Naive thymus-derived CD4-positive, alpha-beta T cell (primary cell): ENCODE measurements at regions not wholly inside any gene's neighbourhood (a gene's known extent, or its start where the extent isn't known, plus 50 kb on each side); places are given as distances from the start of the nearest gene placed in this dataset.
"Not testable (repeated sequence)": the region's sequence is repeated elsewhere in the genome, so short reads cannot be mapped to it uniquely, and the experiment has no call there.

Experiments
- ATAC-seq: fragments of 150-1000 bp; cut with Tn5 transposase; 2 replicates; pipeline ENCODE4 v1.10.0; 2021; ENCODE audit warnings: mild to moderate bottlenecking, moderate library complexity
- CTCF ChIA-PET: fragments of 350-600 bp; sonication (Branson Sonifier 250); formaldehyde crosslinking; loops from one replicate; lab custom pipeline; 2021; ENCODE audit warnings: antibody characterized with exemption; lab: Charles Lee
- POLR2A ChIA-PET: fragments of 350-600 bp; sonication (Branson Sonifier 250); formaldehyde crosslinking; loops from one replicate; lab custom pipeline; 2021; ENCODE audit warnings: antibody characterized with exemption, inconsistent platforms; lab: Charles Lee
- DNase-seq, 9 donors: peaks; one replicate each; pipeline versions ENCODE4 v3.0.0 to v3.0.0-alpha.2; 2020 to 2022; ENCODE audit warnings: mixed read lengths in 1 of 9
- H3K27ac ChIP-seq: one replicate; pipeline ENCODE4 v1.7.0; 2013; ENCODE audit warnings: mild to moderate bottlenecking, low read depth, low read length, moderate library complexity
- H3K27me3 ChIP-seq, 2 donors: one replicate each; pipeline ENCODE4 v1.7.0; 2013; ENCODE audit warnings: low read length in 2 of 2, mild to moderate bottlenecking in 2 of 2, moderate library complexity in 2 of 2; ENCODE audit not compliant: control insufficient read depth in 2 of 2, insufficient read depth in 2 of 2
- H3K36me3 ChIP-seq, 3 experiments: 1 replicate in 2 of 3; 2 replicates in 1 of 3; pipeline ENCODE4 v1.7.0; 2013; ENCODE audit warnings: low read length in 3 of 3, mild to moderate bottlenecking in 3 of 3, moderate library complexity in 1 of 3; ENCODE audit not compliant: insufficient read depth in 3 of 3, control insufficient read depth in 2 of 3
- H3K4me1 ChIP-seq, 2 donors: one replicate each; pipeline ENCODE4 v1.7.0; 2013; ENCODE audit warnings: low read length in 2 of 2, mild to moderate bottlenecking in 2 of 2, moderate library complexity in 1 of 2; ENCODE audit not compliant: control insufficient read depth in 2 of 2, insufficient read depth in 2 of 2
- H3K4me3 ChIP-seq: 2 replicates; pipeline ENCODE4 v1.7.0; 2013; ENCODE audit warnings: mild to moderate bottlenecking, low read length
- H3K9me3 ChIP-seq, 3 experiments: 1 replicate in 2 of 3; 2 replicates in 1 of 3; pipeline ENCODE4 v1.7.0; 2013; ENCODE audit warnings: low read length in 3 of 3; ENCODE audit not compliant: control insufficient read depth in 2 of 3
- H3K27ac Mint-ChIP-seq, 9 donors: one replicate each; pipeline ENCODE4 v1.8.0; 2020 to 2022; ENCODE audit warnings: mixed read lengths in 9 of 9, mild to moderate bottlenecking in 8 of 9, moderate library complexity in 5 of 9, inconsistent platforms in 2 of 9
- H3K27me3 Mint-ChIP-seq, 5 donors: one replicate each; pipeline ENCODE4 v1.8.0; 2021 to 2022; ENCODE audit warnings: mixed read lengths in 5 of 5, mild to moderate bottlenecking in 1 of 5
- H3K36me3 Mint-ChIP-seq, 5 donors: one replicate each; pipeline ENCODE4 v1.8.0; 2020 to 2022; ENCODE audit warnings: mixed read lengths in 5 of 5, mild to moderate bottlenecking in 3 of 5, inconsistent platforms in 1 of 5
- H3K4me1 Mint-ChIP-seq, 7 donors: one replicate each; pipeline ENCODE4 v1.8.0; 2020 to 2022; ENCODE audit warnings: mixed read lengths in 7 of 7, mild to moderate bottlenecking in 3 of 7, inconsistent platforms in 1 of 7
- H3K4me3 Mint-ChIP-seq, 10 donors: one replicate each; pipeline ENCODE4 v1.8.0; 2020 to 2022; ENCODE audit warnings: mild to moderate bottlenecking in 10 of 10, mixed read lengths in 10 of 10, moderate library complexity in 6 of 10, inconsistent platforms in 2 of 10
- H3K9me3 Mint-ChIP-seq, 11 donors: one replicate each; pipeline ENCODE4 v1.8.0; 2020 to 2022; ENCODE audit warnings: mixed read lengths in 11 of 11, mild to moderate bottlenecking in 4 of 11, inconsistent platforms in 1 of 11, moderate library complexity in 1 of 11
- intact Hi-C, 2 donors: fragments of 100-400 bp; cut with micrococcal nuclease; formaldehyde crosslinking; loops; one replicate each; pipeline ENCODE4 v1.15.1; 2023

DNA sequence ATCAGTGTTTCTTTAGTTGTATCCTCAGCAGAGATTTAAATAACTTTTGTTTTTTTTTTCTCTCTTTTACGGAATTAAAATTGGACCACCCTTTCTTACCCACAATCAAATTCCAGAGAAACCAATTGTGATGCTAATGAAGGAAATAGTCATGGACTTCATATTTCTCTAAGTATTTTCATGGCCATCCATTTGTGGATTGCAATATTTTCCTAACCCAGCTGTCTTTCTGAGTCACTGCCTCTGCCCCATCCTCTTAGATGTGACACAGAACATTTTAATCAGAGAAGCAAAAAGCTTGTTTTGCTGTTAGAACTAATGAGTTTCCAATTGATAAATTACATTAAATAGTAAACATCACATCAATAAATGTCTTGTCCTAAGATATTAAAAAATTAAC is 405.5 kb upstream of the ADGRB3 start:
- ChIA-PET POLR2A (no interaction called here), CTCF (no interaction called here)
- H3K4me1 Mint-ChIP-seq: no peaks in the 10 kb centered on the region
- ATAC-seq: no peak
- Histone ChIP-seq H3K27me3 (no peaks in the 10 kb centered on the region), H3K36me3 (no peaks in the 10 kb centered on the region), H3K4me1 (no peaks in the 10 kb centered on the region), H3K27ac (no peak overlapping the region), H3K9me3 (no peaks in the 10 kb centered on the region), H3K4me3 (no peak overlapping the region)
- no peak overlapping the region for H3K27ac Mint-ChIP-seq
- intact Hi-C loops: no loop called here
- no peaks in the 10 kb centered on the region for H3K27me3 Mint-ChIP-seq
- DNase-seq: no peak
- H3K4me3 Mint-ChIP-seq: no peak overlapping the region
- H3K9me3 Mint-ChIP-seq: peaks cover 0 to 13% (median 1%) of the 10 kb centered on the region in 11 donors
- H3K36me3 Mint-ChIP-seq: no peaks in the 10 kb centered on the region

DNA sequence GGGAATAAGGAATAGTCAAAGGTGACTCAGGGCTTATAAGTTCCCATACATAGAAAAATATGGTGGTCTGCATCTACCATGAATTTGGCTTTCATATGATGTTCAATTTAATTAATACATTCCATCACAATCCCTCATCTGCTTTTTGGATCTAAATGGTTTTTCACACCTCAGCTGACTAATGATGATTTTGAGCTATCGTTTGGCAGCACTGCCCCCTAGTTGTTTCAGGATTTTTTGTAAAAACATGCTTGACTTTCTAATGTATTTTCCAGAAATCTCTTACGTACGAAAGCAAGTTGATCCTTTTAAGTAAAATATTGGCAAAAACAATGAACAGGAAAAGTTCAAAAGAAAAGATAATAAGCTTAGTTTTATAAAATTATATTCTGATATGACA is 408.6 kb upstream of the ADGRB3 start:
- H3K27ac Mint-ChIP-seq: no peak overlapping the region
- ChIA-PET POLR2A (no interaction called here), CTCF (no interaction called here)
- Histone ChIP-seq H3K27ac (no peak overlapping the region), H3K4me3 (no peak overlapping the region), H3K36me3 (no peaks in the 10 kb centered on the region), H3K9me3 (no peaks in the 10 kb centered on the region), H3K27me3 (no peaks in the 10 kb centered on the region), H3K4me1 (no peaks in the 10 kb centered on the region)
- ATAC-seq (no peak), DNase-seq (peak in 2 of 9 donors; percentile 0 to 1)
- intact Hi-C loops: no loop called here
- H3K36me3 Mint-ChIP-seq: no peaks in the 10 kb centered on the region
- H3K27me3 Mint-ChIP-seq: no peaks in the 10 kb centered on the region
- peaks cover 0 to 17% (median 2%) of the 10 kb centered on the region in 11 donors for H3K9me3 Mint-ChIP-seq
- no peak overlapping the region for H3K4me3 Mint-ChIP-seq
- no peaks in the 10 kb centered on the region for H3K4me1 Mint-ChIP-seq

DNA sequence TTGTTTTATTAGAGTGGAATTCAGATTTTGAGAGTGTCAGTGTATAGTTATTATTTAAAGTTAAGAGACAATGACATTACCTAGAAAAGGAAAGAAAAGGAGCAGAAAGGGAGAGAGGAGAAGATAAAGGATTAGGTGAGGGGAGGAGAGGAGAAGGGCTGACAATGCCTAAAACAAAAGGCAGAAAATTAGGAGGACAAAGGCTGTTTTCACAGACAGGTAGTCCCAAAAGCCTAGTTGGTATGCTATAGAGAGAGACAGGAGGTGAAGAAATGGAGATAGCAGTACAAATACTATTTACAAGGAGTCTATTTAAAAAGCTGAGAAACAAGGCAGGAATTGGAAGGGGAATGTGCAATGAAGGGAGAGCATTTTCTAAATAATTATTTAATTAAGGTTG is 409.4 kb upstream of the ADGRB3 start:
- POLR2A ChIA-PET: no interaction called here

DNA sequence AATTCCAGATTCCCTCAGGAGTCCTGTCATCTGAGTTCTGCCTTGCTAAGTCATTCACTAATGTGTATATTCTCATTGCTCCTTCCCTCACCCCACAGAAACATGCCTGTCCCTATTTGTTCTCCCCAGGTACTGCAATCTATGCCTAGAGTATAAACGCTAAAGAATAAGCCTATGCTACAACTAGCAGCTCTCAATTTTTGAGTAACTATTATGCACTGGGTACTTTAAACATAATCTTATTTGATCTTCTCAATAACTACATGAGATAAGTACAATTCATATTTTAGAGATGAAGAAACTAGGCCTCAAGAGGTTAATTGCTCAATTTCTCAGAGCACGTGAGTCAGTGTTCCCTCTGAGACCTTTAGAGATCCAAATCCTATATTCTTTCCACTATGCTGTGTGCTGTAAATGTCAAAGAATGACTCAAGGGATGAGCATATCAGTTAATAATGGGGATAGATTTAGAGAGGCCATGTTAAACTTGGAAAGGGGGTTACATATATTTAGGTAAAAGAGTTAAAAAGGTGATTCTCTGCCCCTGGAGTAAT is 423.8 kb upstream of the ADGRB3 start:
- Histone ChIP-seq H3K27me3 (no peaks in the 10 kb centered on the region), H3K27ac (no peak overlapping the region), H3K4me1 (no peaks in the 10 kb centered on the region), H3K4me3 (no peak overlapping the region), H3K9me3 (no peaks in the 10 kb centered on the region), H3K36me3 (no peaks in the 10 kb centered on the region)
- ChIA-PET CTCF (no interaction called here), POLR2A (no interaction called here)
- H3K4me1 Mint-ChIP-seq: no peaks in the 10 kb centered on the region
- H3K9me3 Mint-ChIP-seq: peaks cover 0 to 43% (median 12%) of the 10 kb centered on the region in 11 donors
- no peaks in the 10 kb centered on the region for H3K36me3 Mint-ChIP-seq
- DNase-seq: no peak
- intact Hi-C loops: no loop called here
- no peak for ATAC-seq
- H3K4me3 Mint-ChIP-seq: no peak overlapping the region
- H3K27me3 Mint-ChIP-seq: no peaks in the 10 kb centered on the region
- H3K27ac Mint-ChIP-seq: no peak overlapping the region

More for the DNA sequence above, 409.4 kb upstream of the ADGRB3 start:
- Mint-ChIP-seq H3K4me1 (no peaks in the 10 kb centered on the region), H3K27ac (no peak overlapping the region), H3K36me3 (no peaks in the 10 kb centered on the region), H3K4me3 (no peak overlapping the region), H3K9me3 (peaks cover 0 to 17% (median 2%) of the 10 kb centered on the region in 11 donors), H3K27me3 (no peaks in the 10 kb centered on the region)
- no peaks in the 10 kb centered on the region for H3K4me1 ChIP-seq
- CTCF ChIA-PET: no interaction called here
- DNase-seq: no peak
- H3K4me3 ChIP-seq: no peak overlapping the region
- intact Hi-C loops: no loop called here
- ATAC-seq: no peak
- H3K9me3 ChIP-seq: no peaks in the 10 kb centered on the region
- H3K36me3 ChIP-seq: no peaks in the 10 kb centered on the region
- no peaks in the 10 kb centered on the region for H3K27me3 ChIP-seq
- H3K27ac ChIP-seq: no peak overlapping the region

DNA sequence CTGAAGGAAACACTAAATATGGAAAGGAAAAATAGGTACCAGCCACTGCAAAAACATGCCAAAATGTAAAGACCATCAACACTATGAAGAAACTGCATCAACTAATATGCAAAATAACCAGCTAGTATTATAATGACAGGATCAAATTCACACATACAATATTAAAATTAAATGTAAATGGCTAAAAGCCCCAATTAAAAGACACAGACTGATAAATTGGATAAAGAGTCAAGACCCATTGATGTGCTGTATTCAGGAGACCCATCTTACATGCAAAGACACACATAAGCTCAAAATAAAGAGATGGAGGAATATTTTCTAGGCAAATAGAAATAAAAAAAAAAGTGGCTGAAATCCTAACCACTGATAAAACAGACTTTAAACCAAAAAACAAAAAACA is 427.5 kb upstream of the ADGRB3 start:
- H3K4me3 Mint-ChIP-seq, H3K4me1 ChIP-seq, H3K4me1 Mint-ChIP-seq, H3K9me3 ChIP-seq, intact Hi-C loops, H3K27ac ChIP-seq, H3K27ac Mint-ChIP-seq, CTCF ChIA-PET, DNase-seq, H3K36me3 Mint-ChIP-seq, H3K4me3 ChIP-seq, ATAC-seq, H3K27me3 ChIP-seq, H3K27me3 Mint-ChIP-seq, H3K36me3 ChIP-seq, POLR2A ChIA-PET: not testable (repeated sequence)
- peaks cover 0 to 29% (median 12%) of the 10 kb centered on the region in 11 donors for H3K9me3 Mint-ChIP-seq

DNA sequence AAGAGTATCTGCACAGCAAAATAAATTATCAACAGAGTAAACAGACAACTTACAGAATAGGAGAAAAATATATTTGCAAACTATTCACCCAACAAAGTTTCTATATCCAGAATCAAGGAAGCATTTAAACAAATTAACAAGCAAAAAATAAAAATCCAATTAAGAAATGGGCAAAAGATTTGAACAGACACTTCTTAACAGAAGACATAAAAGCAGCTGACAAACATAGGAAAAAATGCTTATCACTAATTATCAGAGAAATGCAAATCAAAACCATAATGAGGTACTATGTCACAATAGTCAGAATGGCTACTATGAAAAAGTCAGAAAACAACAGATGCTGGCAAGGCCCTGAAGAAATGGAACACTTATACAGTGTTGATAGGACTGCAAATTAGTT is 434.2 kb upstream of the ADGRB3 start:
- H3K27ac ChIP-seq: no peak overlapping the region
- DNase-seq (no peak), ATAC-seq (no peak)
- Mint-ChIP-seq H3K4me1 (no peaks in the 10 kb centered on the region), H3K9me3 (peaks cover 0 to 21% (median 7%) of the 10 kb centered on the region in 11 donors), H3K27ac (no peak overlapping the region), H3K27me3 (no peaks in the 10 kb centered on the region), H3K36me3 (no peaks in the 10 kb centered on the region), H3K4me3 (no peak overlapping the region)
- H3K27me3 ChIP-seq: no peaks in the 10 kb centered on the region
- no peaks in the 10 kb centered on the region for H3K9me3 ChIP-seq
- no peak overlapping the region for H3K4me3 ChIP-seq
- no peaks in the 10 kb centered on the region for H3K4me1 ChIP-seq
- ChIA-PET POLR2A (no interaction called here), CTCF (no interaction called here)
- H3K36me3 ChIP-seq: no peaks in the 10 kb centered on the region
- intact Hi-C loops: no loop called here

DNA sequence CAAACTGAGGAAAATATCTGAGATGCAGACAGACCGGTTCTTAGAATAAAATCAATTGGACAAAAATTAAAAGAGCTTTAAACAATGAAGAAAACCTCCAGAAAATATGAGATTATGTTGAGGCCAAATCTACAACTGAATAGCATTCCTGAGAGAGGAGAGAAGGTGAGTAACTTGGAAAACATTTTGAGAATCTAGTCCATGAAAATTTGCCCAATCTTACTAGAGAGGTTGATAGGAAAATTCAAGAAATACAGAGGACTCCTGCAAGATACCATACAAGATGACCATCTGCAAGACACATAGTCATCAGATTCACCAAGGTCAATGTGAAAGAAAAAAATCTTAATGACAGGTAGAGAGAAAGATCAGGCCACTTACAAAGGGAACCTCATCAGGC is 437.7 kb upstream of the ADGRB3 start:
- no peak for ATAC-seq
- intact Hi-C loops: no loop called here
- DNase-seq: no peak
- no peak overlapping the region for H3K4me3 Mint-ChIP-seq
- Histone ChIP-seq H3K27ac (no peak overlapping the region), H3K4me3 (no peak overlapping the region), H3K4me1 (no peaks in the 10 kb centered on the region), H3K27me3 (no peaks in the 10 kb centered on the region), H3K9me3 (peaks cover 0 to 7% (median 0%) of the 10 kb centered on the region in 3 experiments), H3K36me3 (no peaks in the 10 kb centered on the region)
- POLR2A ChIA-PET: no interaction called here
- no peaks in the 10 kb centered on the region for H3K27me3 Mint-ChIP-seq
- H3K36me3 Mint-ChIP-seq: no peaks in the 10 kb centered on the region
- H3K27ac Mint-ChIP-seq: no peak overlapping the region
- peaks cover 0 to 23% (median 5%) of the 10 kb centered on the region in 11 donors for H3K9me3 Mint-ChIP-seq
- CTCF ChIA-PET: no interaction called here
- H3K4me1 Mint-ChIP-seq: no peaks in the 10 kb centered on the region
